ENCODE measurements at regions not wholly inside any gene's neighbourhood (a gene's known extent, or its start where the extent isn't known, plus 50 kb on each side); places are given as distances from the start of the nearest gene placed in this dataset.

DNA sequence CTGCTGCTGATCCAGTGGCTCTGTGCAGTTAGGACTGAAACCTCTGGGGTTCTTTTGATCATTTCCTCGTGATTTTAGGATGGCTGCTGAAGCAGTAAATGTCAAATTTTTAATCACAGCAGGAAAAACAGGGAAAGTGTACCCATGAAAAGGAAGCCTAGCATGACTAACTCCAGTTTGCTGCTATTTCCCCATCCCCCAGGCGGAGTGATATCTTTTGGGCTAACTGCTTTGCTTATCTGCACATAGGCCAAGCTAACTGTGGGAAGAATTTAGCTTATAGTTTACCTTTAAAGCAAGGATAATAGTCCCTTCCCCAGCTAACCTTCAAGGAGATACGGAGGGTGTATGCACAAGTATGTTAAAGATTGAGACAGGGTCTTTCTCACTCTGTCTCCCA, 149.8 kb upstream of the TNR start:
- TF ChIP-seq POLR2AphosphoS5 (IDR thresholded peaks at IDR 0.05; ENCODE audit: low read depth, low read length) (no peak), EZH2 (IDR thresholded peaks at IDR 0.05) (no peak), YY1 (IDR thresholded peaks at IDR 0.05; ENCODE audit: extremely low read depth, insufficient replicate concordance, low read depth, low read length) (no peak), ZFX (IDR thresholded peaks at IDR 0.05) (no peak), EZH2phosphoT487 (IDR thresholded peaks at IDR 0.05; ENCODE audit: borderline replicate concordance) (no peak), SP1 (IDR thresholded peaks at IDR 0.05; ENCODE audit: low read depth) (no peak), POLR2A (IDR thresholded peaks at IDR 0.05; ENCODE audit: borderline replicate concordance, extremely low read depth, insufficient read depth, insufficient read length) (no peak), SIN3A (IDR thresholded peaks at IDR 0.05; ENCODE audit: low read depth) (no peak)
- TF ChIP-seq, protein P1, sequence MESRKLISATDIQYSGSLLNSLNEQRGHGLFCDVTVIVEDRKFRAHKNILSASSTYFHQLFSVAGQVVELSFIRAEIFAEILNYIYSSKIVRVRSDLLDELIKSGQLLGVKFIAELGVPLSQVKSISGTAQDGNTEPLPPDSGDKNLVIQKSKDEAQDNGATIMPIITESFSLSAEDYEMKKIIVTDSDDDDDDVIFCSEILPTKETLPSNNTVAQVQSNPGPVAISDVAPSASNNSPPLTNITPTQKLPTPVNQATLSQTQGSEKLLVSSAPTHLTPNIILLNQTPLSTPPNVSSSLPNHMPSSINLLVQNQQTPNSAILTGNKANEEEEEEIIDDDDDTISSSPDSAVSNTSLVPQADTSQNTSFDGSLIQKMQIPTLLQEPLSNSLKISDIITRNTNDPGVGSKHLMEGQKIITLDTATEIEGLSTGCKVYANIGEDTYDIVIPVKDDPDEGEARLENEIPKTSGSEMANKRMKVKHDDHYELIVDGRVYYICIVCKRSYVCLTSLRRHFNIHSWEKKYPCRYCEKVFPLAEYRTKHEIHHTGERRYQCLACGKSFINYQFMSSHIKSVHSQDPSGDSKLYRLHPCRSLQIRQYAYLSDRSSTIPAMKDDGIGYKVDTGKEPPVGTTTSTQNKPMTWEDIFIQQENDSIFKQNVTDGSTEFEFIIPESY (IDR thresholded peaks at IDR 0.05; ENCODE audit: extremely low read depth, insufficient replicate concordance, low read length): no peak
- TF ChIP-seq, protein P2, sequence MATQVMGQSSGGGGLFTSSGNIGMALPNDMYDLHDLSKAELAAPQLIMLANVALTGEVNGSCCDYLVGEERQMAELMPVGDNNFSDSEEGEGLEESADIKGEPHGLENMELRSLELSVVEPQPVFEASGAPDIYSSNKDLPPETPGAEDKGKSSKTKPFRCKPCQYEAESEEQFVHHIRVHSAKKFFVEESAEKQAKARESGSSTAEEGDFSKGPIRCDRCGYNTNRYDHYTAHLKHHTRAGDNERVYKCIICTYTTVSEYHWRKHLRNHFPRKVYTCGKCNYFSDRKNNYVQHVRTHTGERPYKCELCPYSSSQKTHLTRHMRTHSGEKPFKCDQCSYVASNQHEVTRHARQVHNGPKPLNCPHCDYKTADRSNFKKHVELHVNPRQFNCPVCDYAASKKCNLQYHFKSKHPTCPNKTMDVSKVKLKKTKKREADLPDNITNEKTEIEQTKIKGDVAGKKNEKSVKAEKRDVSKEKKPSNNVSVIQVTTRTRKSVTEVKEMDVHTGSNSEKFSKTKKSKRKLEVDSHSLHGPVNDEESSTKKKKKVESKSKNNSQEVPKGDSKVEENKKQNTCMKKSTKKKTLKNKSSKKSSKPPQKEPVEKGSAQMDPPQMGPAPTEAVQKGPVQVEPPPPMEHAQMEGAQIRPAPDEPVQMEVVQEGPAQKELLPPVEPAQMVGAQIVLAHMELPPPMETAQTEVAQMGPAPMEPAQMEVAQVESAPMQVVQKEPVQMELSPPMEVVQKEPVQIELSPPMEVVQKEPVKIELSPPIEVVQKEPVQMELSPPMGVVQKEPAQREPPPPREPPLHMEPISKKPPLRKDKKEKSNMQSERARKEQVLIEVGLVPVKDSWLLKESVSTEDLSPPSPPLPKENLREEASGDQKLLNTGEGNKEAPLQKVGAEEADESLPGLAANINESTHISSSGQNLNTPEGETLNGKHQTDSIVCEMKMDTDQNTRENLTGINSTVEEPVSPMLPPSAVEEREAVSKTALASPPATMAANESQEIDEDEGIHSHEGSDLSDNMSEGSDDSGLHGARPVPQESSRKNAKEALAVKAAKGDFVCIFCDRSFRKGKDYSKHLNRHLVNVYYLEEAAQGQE (IDR thresholded peaks at IDR 0.05; ENCODE audit: low read depth): no peak
- TF ChIP-seq, protein P3, sequence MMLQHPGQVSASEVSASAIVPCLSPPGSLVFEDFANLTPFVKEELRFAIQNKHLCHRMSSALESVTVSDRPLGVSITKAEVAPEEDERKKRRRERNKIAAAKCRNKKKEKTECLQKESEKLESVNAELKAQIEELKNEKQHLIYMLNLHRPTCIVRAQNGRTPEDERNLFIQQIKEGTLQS (IDR thresholded peaks at IDR 0.05): no peak
- TF ChIP-seq, protein P4, sequence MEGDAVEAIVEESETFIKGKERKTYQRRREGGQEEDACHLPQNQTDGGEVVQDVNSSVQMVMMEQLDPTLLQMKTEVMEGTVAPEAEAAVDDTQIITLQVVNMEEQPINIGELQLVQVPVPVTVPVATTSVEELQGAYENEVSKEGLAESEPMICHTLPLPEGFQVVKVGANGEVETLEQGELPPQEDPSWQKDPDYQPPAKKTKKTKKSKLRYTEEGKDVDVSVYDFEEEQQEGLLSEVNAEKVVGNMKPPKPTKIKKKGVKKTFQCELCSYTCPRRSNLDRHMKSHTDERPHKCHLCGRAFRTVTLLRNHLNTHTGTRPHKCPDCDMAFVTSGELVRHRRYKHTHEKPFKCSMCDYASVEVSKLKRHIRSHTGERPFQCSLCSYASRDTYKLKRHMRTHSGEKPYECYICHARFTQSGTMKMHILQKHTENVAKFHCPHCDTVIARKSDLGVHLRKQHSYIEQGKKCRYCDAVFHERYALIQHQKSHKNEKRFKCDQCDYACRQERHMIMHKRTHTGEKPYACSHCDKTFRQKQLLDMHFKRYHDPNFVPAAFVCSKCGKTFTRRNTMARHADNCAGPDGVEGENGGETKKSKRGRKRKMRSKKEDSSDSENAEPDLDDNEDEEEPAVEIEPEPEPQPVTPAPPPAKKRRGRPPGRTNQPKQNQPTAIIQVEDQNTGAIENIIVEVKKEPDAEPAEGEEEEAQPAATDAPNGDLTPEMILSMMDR (IDR thresholded peaks at IDR 0.05 in 2 of 3, conservative IDR thresholded peaks at IDR 0.05 in 1 of 3; ENCODE audit: borderline replicate concordance in 1 of 3, insufficient read depth in 1 of 3, low read depth in 2 of 3, low read length in 2 of 3): no peak
- H3K27ac ChIP-seq (ENCODE audit: low read depth, low read length): no peak overlapping the region
- DNase-seq (ENCODE audit: low read depth, low spot score): no peak
- no peaks in the 10 kb centered on the region for H3K9me3 ChIP-seq (ENCODE audit: control insufficient read depth in 1 of 2, insufficient read depth in 1 of 2, low read depth in 1 of 2, low read length in 2 of 2)
- intact Hi-C loops (cut with micrococcal nuclease): no loop called here
- H3K4me3 ChIP-seq (replicated peaks in 1 of 2; ENCODE audit: low read depth in 1 of 2, low read length in 2 of 2): no peak overlapping the region
- no TSS peak for BruUV-seq (replicated peaks)
- H4K20me1 ChIP-seq (ENCODE audit: insufficient read depth): no peaks in the 10 kb centered on the region
- no peaks in the 10 kb centered on the region for H3K36me3 ChIP-seq (ENCODE audit: control insufficient read depth in 1 of 2, insufficient read depth in 2 of 2, low read length in 2 of 2)
- no peak overlapping the region for H2AFZ ChIP-seq (ENCODE audit: low read depth, low read length, poor library complexity, severe bottlenecking)
- H3K4me1 ChIP-seq (ENCODE audit: control insufficient read depth in 1 of 2, insufficient read depth in 2 of 2, low read length in 2 of 2): no peaks in the 10 kb centered on the region
- no peak overlapping the region for H3K4me2 ChIP-seq (ENCODE audit: low read length)
- H3K27me3 ChIP-seq (ENCODE audit: insufficient read depth, low read length): no peaks in the 10 kb centered on the region
- peaks cover 3% of the 10 kb centered on the region; the same call in 1 of the 2 replicates for H3K9me2 ChIP-seq (ENCODE audit: insufficient read depth)
- ChIA-PET CTCF (no interaction called here), RAD21 (ENCODE audit: low non-redundant PET in 1 of 2, low total read pairs in 2 of 2, uncharacterized antibody in 2 of 2, unreplicated experiment in 2 of 2) (no interaction called here), POLR2A (no interaction called here)
- H3K79me2 ChIP-seq (ENCODE audit: insufficient read depth, low read length): no peaks in the 10 kb centered on the region
- ATAC-seq: no peak
- no peak overlapping the region for H3K9ac ChIP-seq (ENCODE audit: low read length)
